HG03108 (cell line): ENCODE measurements at regions not wholly inside any gene's neighbourhood (a gene's known extent, or its start where the extent isn't known, plus 50 kb on each side); places are given as distances from the start of the nearest gene placed in this dataset.

ENCODE experiments used
- ATAC-seq: cut with Tn5 transposase; IDR thresholded peaks from one replicate; pipeline ENCODE4 v1.9.1; 2021; ENCODE audit warnings: moderate library complexity; ENCODE audit not compliant: unreplicated experiment

DNA sequence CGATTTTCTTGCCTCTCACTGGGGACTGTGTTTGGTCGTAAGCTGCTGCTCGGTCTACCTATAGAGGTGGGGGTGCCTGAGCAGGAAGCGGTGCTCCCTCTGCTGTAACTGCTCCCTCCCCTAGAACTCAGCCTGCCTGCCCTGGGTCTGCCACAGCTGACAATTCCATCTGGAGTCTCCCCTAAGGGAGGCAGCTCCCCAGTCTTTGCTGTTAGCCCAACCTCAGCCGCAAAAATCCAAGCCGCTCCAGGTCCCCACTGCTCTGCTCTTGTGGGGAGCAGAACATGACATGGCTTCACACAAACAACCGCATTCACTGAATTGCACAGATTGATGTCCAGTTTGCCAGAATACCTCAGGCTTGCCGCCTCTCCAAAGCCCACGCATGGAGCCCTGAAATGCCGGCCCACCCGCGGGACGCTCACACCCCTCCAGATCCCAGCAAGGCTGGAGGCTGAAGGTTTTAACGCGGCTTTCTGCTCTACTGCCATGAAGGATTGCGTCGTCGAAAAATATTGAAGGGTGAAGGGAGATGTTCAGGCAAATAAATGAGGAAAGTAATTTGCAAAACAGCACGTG, 221.5 kb upstream of the FOXF1 start:
- ATAC-seq: no peak

GRCh38 chr16:86289304-86289703, 221.0 kb upstream of the FOXF1 start:
- no peak for ATAC-seq

DNA sequence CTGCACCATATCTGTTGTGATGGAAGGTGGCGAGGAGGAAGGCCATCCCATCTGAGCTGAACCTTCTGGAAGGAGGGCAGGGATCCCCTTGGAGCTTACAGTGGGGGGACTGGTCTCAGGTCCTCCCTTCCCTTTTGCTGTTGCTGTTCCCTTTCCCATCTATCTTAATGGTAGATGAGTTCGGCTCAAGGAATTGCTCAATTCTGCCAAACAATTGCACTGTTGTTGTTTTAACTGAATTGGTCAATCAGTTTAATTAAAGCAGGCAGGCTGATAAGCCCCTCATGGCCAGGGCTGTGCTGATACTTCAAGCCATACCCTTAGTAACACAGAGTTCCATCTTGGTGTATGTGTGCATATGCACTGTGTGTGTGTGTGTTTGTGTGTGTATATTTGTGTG, 220.4 kb upstream of the FOXF1 start:
- no peak for ATAC-seq

DNA sequence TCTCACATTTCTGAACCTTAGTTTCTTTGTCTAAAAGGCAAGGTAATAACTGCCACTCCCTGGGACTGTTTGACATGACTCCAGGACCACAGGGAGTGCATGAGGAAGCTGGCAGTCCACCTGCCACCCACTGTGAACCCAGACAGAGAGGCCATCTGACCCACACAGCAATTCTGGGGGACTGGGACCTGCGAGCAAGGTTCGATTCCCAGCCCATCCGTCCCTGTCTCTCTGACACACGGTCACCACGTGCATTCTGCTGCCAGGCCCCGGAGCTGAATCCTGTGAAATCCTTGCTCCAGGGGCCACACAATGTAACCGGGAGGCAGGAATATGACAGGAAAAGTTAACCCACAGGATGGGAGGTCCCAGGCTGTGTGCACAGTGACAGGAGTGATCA, 218.8 kb upstream of the FOXF1 start:
- no peak for ATAC-seq

DNA sequence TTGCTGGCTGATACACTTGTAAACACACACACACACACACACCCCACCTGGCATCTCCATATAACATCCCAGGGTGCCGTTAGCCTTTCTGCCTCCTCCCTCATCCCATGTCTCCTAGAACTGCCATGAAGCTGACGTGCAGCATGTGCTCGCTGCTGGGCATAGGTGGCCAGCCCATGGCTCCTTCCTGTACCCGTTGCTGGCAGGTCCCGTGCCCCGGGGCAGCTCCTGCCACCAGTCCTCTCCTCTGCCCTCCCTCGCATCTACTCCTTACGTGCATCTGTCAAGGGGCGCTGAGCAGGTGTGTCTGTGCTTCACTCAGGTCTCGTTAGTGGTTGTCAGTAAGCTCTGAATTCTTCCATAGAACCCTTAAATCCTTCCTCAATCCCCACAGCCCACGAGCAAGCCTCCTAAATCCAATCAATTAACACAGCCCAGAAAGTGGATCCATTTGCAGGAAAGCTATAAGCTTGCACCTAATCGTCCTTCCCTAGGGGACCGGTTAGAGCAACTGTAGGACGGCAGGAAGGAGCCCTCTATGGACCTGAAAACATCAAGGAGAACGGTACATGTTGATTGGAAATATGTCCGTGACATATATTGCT, 218.1 kb upstream of the FOXF1 start:
- no peak for ATAC-seq

DNA sequence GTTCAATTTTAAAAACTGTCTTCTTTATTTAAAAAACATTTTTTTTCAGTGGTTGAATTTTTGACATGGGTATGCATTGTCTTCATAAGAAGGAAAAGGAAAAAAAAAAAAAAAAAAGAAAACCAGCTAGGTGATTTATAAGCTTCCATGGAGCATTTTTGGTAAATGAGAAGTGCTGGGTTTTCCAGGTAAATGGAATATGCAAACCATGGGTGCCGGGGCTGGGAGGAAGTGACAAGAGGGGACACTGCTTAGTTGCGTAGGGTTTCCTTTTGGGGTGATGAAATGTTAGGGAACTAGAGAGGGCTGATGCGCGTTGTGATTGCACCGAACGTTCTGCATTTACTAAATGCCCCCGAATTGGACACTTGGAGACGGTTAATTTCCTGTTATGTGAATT, 217.4 kb upstream of the FOXF1 start:
- no peak for ATAC-seq

GRCh38 chr16:86293906-86294305, 216.4 kb upstream of the FOXF1 start:
- ATAC-seq: no peak

GRCh38 chr16:86294535-86295196, 215.7 kb upstream of the FOXF1 start:
- ATAC-seq: no peak

GRCh38 chr16:86296256-86296655, 214.1 kb upstream of the FOXF1 start:
- ATAC-seq: no peak

- ATAC-seq: no peak
Observed at GRCh38 chr16:86297391-86297790, 212.9 kb upstream of the FOXF1 start.

DNA sequence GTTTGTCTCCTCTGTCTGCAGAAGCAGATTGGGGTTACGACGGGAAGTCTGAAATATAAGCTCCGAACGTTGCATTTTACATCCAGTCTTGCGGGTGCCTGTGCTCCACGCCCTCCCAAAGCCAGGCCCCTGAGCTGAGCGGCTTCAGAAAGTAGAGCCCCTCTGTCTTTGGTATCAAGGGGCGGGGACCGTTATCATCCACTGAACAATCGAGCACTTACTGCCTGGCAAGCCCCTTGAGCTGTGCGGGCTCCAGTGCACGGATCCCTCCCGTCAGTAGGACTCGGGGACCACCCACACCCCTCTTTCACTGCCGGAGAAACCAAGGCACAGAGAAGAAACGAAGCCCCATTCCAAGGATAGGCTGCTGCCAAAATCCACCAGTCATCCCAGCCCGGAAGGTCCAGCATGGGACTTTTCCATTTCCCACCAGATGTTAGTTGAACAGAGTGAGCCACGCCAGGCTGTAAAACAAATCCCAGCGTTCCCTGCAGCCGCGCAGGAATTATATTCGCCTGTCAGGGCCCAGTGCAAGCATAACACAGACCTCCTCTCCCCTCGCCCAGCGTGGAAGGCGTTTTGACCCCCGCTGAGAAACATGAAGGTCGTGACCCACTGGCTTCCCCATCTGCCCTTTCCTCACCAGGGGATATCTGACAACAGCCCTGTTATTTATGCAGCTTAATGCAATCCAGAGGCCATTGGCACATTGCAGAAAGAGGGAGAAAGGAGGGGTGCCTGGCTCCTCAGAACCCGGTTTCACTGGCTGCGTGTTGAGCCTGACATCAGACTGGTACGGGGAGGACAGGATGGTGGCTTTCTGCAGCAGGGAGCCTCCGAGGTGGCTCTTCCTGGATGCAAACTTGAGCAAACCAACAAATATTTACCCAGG, 212.2 kb upstream of the FOXF1 start:
- no peak for ATAC-seq

- ATAC-seq: no peak
Observed at GRCh38 chr16:86298758-86299134, 211.6 kb upstream of the FOXF1 start.

DNA sequence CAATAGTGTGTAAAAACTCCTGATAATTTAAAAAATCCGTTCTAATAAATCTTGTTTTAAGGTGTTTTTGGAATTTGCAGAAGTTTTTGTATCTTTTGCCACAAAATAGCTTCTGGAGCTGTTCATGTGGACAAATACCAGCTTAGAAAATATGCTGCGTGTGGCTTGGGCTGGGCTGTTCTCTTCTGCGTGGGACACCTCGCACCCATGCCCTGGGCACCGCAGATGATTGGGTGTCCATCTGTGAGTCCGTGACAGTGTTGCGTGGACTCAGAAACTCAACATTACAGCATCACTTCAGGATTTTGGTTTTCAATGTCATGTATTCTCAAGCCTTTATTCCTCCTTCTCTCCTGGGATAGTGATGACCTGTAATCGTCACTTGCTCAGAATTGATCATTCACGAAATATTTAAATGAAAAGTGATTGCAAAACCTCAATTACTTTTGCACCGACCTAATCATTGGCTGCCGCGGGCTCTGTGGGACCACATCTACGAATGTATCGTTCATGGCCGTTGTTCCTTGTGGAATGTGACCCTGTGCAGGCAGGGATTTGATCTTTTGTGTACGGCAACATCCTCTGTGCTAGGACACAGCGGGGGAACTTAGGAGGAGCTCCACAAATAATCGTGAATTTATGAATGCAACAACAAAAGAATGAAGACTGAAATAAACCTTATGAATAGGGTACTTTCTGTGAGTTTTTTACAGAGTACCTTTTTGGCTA, 210.3 kb upstream of the FOXF1 start:
- ATAC-seq: no peak

- ATAC-seq: no peak
Observed at GRCh38 chr16:86300746-86301481, 209.4 kb upstream of the FOXF1 start.

- ATAC-seq: no peak
Observed at GRCh38 chr16:86302421-86303109, 207.8 kb upstream of the FOXF1 start.

- ATAC-seq: no peak
Observed at GRCh38 chr16:86303787-86304678, 206.3 kb upstream of the FOXF1 start.

DNA sequence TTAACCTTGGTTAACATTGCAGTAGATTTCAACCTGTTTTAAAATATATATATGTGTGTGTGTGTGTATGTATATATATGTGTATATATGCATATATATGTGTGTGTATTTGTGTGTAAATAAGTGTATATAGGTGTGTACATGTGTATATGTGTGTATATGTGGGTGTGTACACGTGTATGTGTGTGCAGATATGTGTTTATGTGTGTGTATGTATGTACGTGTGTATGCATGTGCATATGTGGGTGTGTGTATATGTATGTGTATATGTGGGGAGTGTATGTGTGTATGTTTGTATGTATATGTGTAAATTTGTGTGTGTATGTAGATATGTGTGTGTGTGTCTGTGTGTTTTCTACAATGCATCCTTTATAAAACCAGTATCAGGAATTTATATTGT, 205.5 kb upstream of the FOXF1 start:
- no peak for ATAC-seq

DNA sequence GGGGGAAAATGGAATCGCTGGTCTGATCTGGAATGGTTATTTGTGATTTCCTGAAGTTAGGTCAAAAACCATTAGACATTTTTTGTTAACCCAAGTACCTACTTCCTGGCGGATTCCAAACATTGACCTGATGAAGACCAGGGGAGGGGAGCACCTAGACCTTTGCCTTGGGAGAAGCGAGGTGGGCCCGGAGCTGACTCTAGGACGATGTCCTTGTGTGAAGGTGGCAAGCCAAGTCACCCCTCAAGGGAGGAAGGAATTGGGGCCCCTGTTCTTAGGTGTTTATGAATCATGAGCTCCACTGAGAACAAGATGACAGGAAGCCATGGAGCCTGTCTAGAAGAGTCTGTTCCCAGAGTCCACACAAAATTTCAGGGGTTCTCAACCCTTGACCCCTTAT, 204.9 kb upstream of the FOXF1 start:
- no peak for ATAC-seq
